ENCODE measurements at regions not wholly inside any gene's neighbourhood (a gene's known extent, or its start where the extent isn't known, plus 50 kb on each side); places are given as distances from the start of the nearest gene placed in this dataset.

- peak in 1 of 2 donors; percentile 17 for ATAC-seq
- Histone ChIP-seq H3K27ac (no peak overlapping the region), H3K27me3 (ENCODE audit: low read depth) (no peaks in the 10 kb centered on the region), H3K4me3 (no peak overlapping the region), H3K9me3 (no peaks in the 10 kb centered on the region), H3K36me3 (no peaks in the 10 kb centered on the region), H3K4me1 (no peaks in the 10 kb centered on the region)
- intact Hi-C loops (cut with DNase I), result no loop called here
- DNase-seq, result no peak
- TF ChIP-seq CTCF (IDR thresholded peaks at IDR 0.05), result no peak
Observed at GRCh38 chr10:28776519-28776918, 99.2 kb downstream of the BAMBI start.

- ATAC-seq (no peak), DNase-seq (no peak)
- no peak for TF ChIP-seq CTCF (IDR thresholded peaks at IDR 0.05)
- intact Hi-C loops (cut with DNase I), result no loop called here
- no peak overlapping the region for H3K4me3 ChIP-seq
- no peaks in the 10 kb centered on the region for H3K4me1 ChIP-seq
- no peaks in the 10 kb centered on the region for H3K36me3 ChIP-seq
- no peaks in the 10 kb centered on the region for H3K9me3 ChIP-seq
- H3K27ac ChIP-seq, result no peak overlapping the region
- H3K27me3 ChIP-seq (ENCODE audit: low read depth), result no peaks in the 10 kb centered on the region
Observed at GRCh38 chr10:28777911-28778310, 100.6 kb downstream of the BAMBI start.

GRCh38 chr10:28778524-28778923 lies 101.2 kb downstream of the BAMBI start:
- TF ChIP-seq CTCF (IDR thresholded peaks at IDR 0.05), result no peak
- no peaks in the 10 kb centered on the region for H3K27me3 ChIP-seq (ENCODE audit: low read depth)
- no peaks in the 10 kb centered on the region for H3K4me1 ChIP-seq
- ATAC-seq (no peak), DNase-seq (no peak)
- H3K27ac ChIP-seq, result no peak overlapping the region
- no peak overlapping the region for H3K4me3 ChIP-seq
- intact Hi-C loops (cut with DNase I), result no loop called here
- H3K9me3 ChIP-seq, result no peaks in the 10 kb centered on the region
- H3K36me3 ChIP-seq, result no peaks in the 10 kb centered on the region

DNA sequence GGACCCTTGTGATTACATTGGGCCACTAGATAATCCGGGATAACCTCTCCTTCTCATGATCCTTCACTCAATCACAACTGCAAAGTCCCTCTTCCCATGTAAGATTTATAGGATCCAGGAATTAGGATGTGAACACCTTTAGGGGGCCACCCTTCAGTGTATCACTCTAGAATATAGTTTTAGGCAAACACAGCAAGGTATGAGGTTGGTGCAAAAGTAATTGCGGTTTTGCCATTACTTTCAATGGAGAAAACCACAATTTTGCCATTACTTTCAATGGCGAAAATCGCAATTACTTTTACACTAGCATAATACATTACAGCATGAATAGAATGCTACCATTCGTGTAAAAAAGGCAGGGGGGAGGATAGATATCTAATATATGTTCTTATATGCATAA lies 104.0 kb downstream of the BAMBI start:
- no peak for TF ChIP-seq CTCF (IDR thresholded peaks at IDR 0.05)
- no peak overlapping the region for H3K4me3 ChIP-seq
- H3K9me3 ChIP-seq, result no peaks in the 10 kb centered on the region
- no peaks in the 10 kb centered on the region for H3K36me3 ChIP-seq
- no peak for DNase-seq
- intact Hi-C loops (cut with DNase I), result no loop called here
- no peak for ATAC-seq
- no peak overlapping the region for H3K27ac ChIP-seq
- H3K27me3 ChIP-seq (ENCODE audit: low read depth), result no peaks in the 10 kb centered on the region
- no peaks in the 10 kb centered on the region for H3K4me1 ChIP-seq

DNA sequence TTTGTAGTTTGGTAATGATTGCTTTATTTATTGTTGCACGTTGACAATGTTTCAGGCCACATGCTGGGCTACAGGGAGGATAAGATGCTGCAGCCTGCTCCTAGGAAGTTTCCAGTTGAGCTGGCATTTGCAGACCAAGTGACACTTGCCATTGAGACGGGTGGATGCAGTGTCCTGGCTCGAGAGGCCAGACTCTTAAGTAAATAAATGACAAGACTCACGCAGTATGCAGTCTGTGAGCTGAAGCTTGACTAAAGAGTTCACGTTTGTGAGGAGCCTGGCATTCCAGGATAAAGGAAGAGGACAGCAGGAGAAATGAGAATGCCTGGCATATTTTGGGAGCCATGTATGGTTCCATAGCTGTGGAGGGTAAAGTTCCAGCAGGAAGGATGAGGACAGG lies 105.8 kb downstream of the BAMBI start:
- H3K9me3 ChIP-seq, result no peaks in the 10 kb centered on the region
- no peak for DNase-seq
- intact Hi-C loops (cut with DNase I), result no loop called here

More for the DNA sequence above, 105.8 kb downstream of the BAMBI start:
- no peak for TF ChIP-seq CTCF (IDR thresholded peaks at IDR 0.05)
- no peaks in the 10 kb centered on the region for H3K36me3 ChIP-seq
- no peaks in the 10 kb centered on the region for H3K4me1 ChIP-seq
- no peak overlapping the region for H3K27ac ChIP-seq
- H3K27me3 ChIP-seq (ENCODE audit: low read depth), result no peaks in the 10 kb centered on the region
- no peak overlapping the region for H3K4me3 ChIP-seq
- no peak for ATAC-seq
